ENCODE measurements at regions not wholly inside any gene's neighbourhood (a gene's known extent, or its start where the extent isn't known, plus 50 kb on each side); places are given as distances from the start of the nearest gene placed in this dataset.

DNA sequence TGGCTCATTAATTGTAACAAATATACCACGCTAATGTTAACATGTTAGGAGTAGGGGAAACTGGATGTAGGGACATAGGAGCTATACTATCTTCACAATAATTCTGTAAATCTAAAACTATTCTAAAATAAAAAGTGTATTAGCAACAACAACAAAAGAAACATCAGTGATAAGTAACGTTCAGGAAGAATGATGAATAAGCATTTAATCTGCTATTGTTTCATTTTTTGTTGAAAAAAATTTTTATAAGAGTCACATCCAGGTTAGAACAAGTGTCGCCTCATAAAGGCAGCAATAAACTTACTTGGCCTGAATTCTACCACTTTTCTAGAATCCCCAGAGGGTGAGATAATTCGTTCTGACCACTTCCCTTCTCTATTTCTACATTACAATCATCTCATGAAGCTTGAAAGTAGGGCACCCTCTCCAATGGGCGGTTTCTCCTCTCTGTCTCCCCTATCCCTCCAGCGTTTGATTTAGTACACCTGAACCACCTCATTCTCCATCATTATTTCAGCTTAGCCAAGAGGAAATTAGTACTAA is 253.1 kb upstream of the IPO5 start:
- Mint-ChIP-seq H3K4me3 (ENCODE audit: unreplicated experiment) (no peak overlapping the region), H3K9me3 (ENCODE audit: unreplicated experiment) (no peaks in the 10 kb centered on the region), H3K27me3 (ENCODE audit: insufficient read depth, unreplicated experiment) (no peaks in the 10 kb centered on the region), H3K4me1 (ENCODE audit: insufficient read depth, unreplicated experiment) (no peaks in the 10 kb centered on the region), H3K27ac (ENCODE audit: low read depth, unreplicated experiment) (no peak overlapping the region), H3K36me3 (ENCODE audit: insufficient read depth, unreplicated experiment) (no peaks in the 10 kb centered on the region)
- TF ChIP-seq, protein P1, sequence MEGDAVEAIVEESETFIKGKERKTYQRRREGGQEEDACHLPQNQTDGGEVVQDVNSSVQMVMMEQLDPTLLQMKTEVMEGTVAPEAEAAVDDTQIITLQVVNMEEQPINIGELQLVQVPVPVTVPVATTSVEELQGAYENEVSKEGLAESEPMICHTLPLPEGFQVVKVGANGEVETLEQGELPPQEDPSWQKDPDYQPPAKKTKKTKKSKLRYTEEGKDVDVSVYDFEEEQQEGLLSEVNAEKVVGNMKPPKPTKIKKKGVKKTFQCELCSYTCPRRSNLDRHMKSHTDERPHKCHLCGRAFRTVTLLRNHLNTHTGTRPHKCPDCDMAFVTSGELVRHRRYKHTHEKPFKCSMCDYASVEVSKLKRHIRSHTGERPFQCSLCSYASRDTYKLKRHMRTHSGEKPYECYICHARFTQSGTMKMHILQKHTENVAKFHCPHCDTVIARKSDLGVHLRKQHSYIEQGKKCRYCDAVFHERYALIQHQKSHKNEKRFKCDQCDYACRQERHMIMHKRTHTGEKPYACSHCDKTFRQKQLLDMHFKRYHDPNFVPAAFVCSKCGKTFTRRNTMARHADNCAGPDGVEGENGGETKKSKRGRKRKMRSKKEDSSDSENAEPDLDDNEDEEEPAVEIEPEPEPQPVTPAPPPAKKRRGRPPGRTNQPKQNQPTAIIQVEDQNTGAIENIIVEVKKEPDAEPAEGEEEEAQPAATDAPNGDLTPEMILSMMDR (IDR thresholded peaks at IDR 0.05; ENCODE audit: unreplicated experiment), result no peak
- BruUV-seq (replicated peaks), result no TSS peak
- POLR2A ChIA-PET, result no interaction called here
- CTCF ChIA-PET, result interaction anchor here (0.6 to 1.2 kb wide), 2 partner anchors 59 to 115 kb away, joined by 3 read pairs; no protein-coding TSS in a partner anchor
- DNase-seq (ENCODE audit: unreplicated experiment), result no peak
- intact Hi-C loops (cut with micrococcal nuclease), result no loop called here

DNA sequence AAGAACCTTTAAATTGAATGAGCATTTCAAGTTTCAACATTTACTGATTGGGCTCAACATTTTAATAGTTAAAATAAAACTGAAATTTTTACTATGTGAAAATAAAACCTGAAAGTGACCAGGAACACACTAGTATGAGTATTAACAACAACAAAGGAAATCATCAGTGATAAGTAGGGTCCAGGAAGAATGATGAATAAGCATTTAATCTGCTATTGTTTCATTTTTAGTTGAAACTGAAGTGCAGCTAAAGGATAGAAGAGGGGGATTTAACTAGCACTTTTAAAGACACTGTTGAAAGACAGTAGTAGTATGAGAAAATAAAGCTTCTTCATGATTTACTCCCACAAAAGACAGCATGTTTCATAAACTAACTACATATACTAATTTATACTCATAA is 250.9 kb upstream of the IPO5 start:
- Mint-ChIP-seq H3K9me3 (ENCODE audit: unreplicated experiment) (no peaks in the 10 kb centered on the region), H3K4me3 (ENCODE audit: unreplicated experiment) (no peak overlapping the region), H3K27ac (ENCODE audit: low read depth, unreplicated experiment) (no peak overlapping the region), H3K4me1 (ENCODE audit: insufficient read depth, unreplicated experiment) (no peaks in the 10 kb centered on the region), H3K36me3 (ENCODE audit: insufficient read depth, unreplicated experiment) (no peaks in the 10 kb centered on the region), H3K27me3 (ENCODE audit: insufficient read depth, unreplicated experiment) (no peaks in the 10 kb centered on the region)
- no TSS peak for BruUV-seq (replicated peaks)
- TF ChIP-seq, protein P1 (IDR thresholded peaks at IDR 0.05; ENCODE audit: unreplicated experiment), result no peak
- CTCF ChIA-PET, result no interaction called here
- POLR2A ChIA-PET, result no interaction called here
- intact Hi-C loops (cut with micrococcal nuclease), result no loop called here
- no peak for DNase-seq (ENCODE audit: unreplicated experiment)

DNA sequence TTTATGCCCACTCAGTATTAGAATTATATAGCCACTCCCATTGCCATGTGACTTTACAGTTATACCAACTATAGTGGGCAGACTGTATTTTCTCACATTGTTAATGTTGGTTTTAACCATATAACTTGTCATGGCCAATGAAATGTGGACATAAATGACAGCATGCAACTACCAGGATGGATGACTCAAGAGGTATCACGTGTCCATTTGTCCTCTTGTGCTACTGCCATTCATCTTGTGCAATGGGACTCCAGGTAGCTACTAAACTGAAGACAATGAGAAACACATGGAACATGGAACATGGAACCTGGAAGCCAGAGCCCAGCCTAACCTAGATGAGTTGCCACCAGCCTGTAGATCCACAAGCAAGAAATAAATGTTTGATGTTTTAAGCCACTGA is 242.7 kb upstream of the IPO5 start:
- CTCF ChIA-PET, result interaction anchor here (0.6 to 0.7 kb wide), 2 partner anchors 210 to 327 kb away, joined by 3 read pairs; no protein-coding TSS in a partner anchor
- H3K36me3 Mint-ChIP-seq (ENCODE audit: insufficient read depth, unreplicated experiment), result no peaks in the 10 kb centered on the region

DNA sequence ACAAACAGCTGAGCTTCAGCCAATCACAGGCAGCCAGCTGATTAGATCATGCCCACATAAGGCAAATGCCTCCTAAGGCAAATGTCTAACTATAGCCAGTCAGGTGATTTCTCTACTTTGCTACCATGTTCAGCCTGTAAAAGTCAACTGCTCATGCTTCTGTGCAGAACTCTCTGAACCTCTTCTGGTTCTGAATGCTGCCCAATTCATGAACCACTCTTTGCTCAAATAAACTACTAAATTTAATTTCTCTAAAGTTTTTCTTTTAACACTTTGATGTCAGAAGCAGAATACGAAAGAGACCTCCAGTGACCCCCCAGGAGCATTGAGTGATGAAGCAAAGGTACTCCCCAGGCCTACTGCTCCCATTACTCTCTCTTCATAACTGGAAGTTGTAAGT is 240.7 kb upstream of the IPO5 start:
- BruUV-seq (replicated peaks), result no TSS peak
- Mint-ChIP-seq H3K9me3 (ENCODE audit: unreplicated experiment) (no peaks in the 10 kb centered on the region), H3K36me3 (ENCODE audit: insufficient read depth, unreplicated experiment) (no peaks in the 10 kb centered on the region), H3K27ac (ENCODE audit: low read depth, unreplicated experiment) (no peak overlapping the region), H3K4me1 (ENCODE audit: insufficient read depth, unreplicated experiment) (no peaks in the 10 kb centered on the region), H3K4me3 (ENCODE audit: unreplicated experiment) (no peak overlapping the region), H3K27me3 (ENCODE audit: insufficient read depth, unreplicated experiment) (no peaks in the 10 kb centered on the region)
- TF ChIP-seq, protein P1 (IDR thresholded peaks at IDR 0.05; ENCODE audit: unreplicated experiment), result no peak
- ChIA-PET CTCF (interaction anchor here (0.5 to 1.7 kb wide), 5 partner anchors 8 to 169 kb away, joined by 3 to 5 read pairs (median 3); no protein-coding TSS in a partner anchor), POLR2A (interaction anchor here (0.6 to 2.0 kb wide), 2 partner anchors 10 to 17 kb away, joined by 3 to 5 read pairs; no protein-coding TSS in a partner anchor)
- intact Hi-C loops (cut with micrococcal nuclease), result no loop called here
- no peak for DNase-seq (ENCODE audit: unreplicated experiment)

More for the DNA sequence above, 242.7 kb upstream of the IPO5 start:
- POLR2A ChIA-PET, result interaction anchor here (0.7 to 1.2 kb wide), 4 partner anchors 12 to 1058 kb away, joined by 3 to 10 read pairs (median 4); partner anchors contain the start of gene RAP2A
- TF ChIP-seq, protein P1 (IDR thresholded peaks at IDR 0.05; ENCODE audit: unreplicated experiment), result no peak
- peak; percentile 58 for DNase-seq (ENCODE audit: unreplicated experiment)
- intact Hi-C loops (cut with micrococcal nuclease), result no loop called here
- Mint-ChIP-seq H3K27ac (ENCODE audit: low read depth, unreplicated experiment) (no peak overlapping the region), H3K27me3 (ENCODE audit: insufficient read depth, unreplicated experiment) (no peaks in the 10 kb centered on the region), H3K9me3 (ENCODE audit: unreplicated experiment) (no peaks in the 10 kb centered on the region), H3K4me1 (ENCODE audit: insufficient read depth, unreplicated experiment) (no peaks in the 10 kb centered on the region), H3K4me3 (ENCODE audit: unreplicated experiment) (no peak overlapping the region)
- no TSS peak for BruUV-seq (replicated peaks)
